Upper lobe of left lung (tissue), 6 donors: ENCODE measurements at regions not wholly inside any gene's neighbourhood (a gene's known extent, or its start where the extent isn't known, plus 50 kb on each side); places are given as distances from the start of the nearest gene placed in this dataset.
A peak's percentile ranks its signal among the peaks of the same experiment; 100 is the strongest.

ENCODE experiments used
- ATAC-seq, 2 donors: fragments of 200-7000 bp; cut with Tn5 transposase; one replicate each; pipeline ENCODE4 v1.9.1; 2022; ENCODE audit warnings: mild to moderate bottlenecking in 2 of 2, moderate library complexity in 2 of 2; ENCODE audit not compliant: low FRiP score in 2 of 2
- DNase-seq, 2 donors: peaks; one replicate each; pipeline ENCODE4 v3.0.0-alpha.2; 2019 to 2020
- H3K27ac ChIP-seq, 4 donors: fragments of 200-600 bp; sonication (generic); one replicate each; pipeline ENCODE4 v1.5.1; 2016 to 2019
- H3K27me3 ChIP-seq, 4 donors: fragments of 200-600 bp; sonication (generic); one replicate each; pipeline ENCODE4 v1.5.1; 2017 to 2019
- H3K36me3 ChIP-seq, 4 donors: fragments of 200-600 bp; sonication (generic); one replicate each; pipeline ENCODE4 v1.5.1; 2016 to 2019
- H3K4me1 ChIP-seq, 4 donors: fragments of 200-600 bp; sonication (generic); one replicate each; pipeline ENCODE4 v1.5.1; 2018 to 2019
- H3K4me3 ChIP-seq, 4 donors: fragments of 200-600 bp; sonication (generic); one replicate each; pipeline ENCODE4 v1.5.1; 2017 to 2019; ENCODE audit warnings: mild to moderate bottlenecking in 2 of 4, moderate library complexity in 1 of 4
- H3K9me3 ChIP-seq, 4 donors: fragments of 200-600 bp; sonication (generic); one replicate each; pipeline ENCODE4 v1.5.1; 2018 to 2019
- CTCF ChIP-seq, 6 experiments: fragments of 450-650 bp in 4 of 6; fragments of 200-600 bp in 2 of 6; sonication (generic) in 2 of 6; IDR thresholded peaks; one replicate each; pipeline ENCODE4 v1.5.1; 2016 to 2019; ENCODE audit warnings: antibody characterized with exemption in 6 of 6
- EP300 ChIP-seq, 4 donors: sonication (generic); formaldehyde crosslinking; IDR thresholded peaks; one replicate each; pipeline ENCODE4 v1.5.1; 2017; ENCODE audit warnings: antibody characterized with exemption in 4 of 4, control low read depth in 2 of 4
- POLR2A ChIP-seq, 4 donors: fragments of 450-650 bp; IDR thresholded peaks; one replicate each; pipeline ENCODE4 v1.5.1; 2016 to 2017; ENCODE audit warnings: antibody characterized with exemption in 4 of 4, mild to moderate bottlenecking in 2 of 4
- POLR2AphosphoS5 ChIP-seq, 2 donors: sonication (generic); formaldehyde crosslinking; IDR thresholded peaks; one replicate each; pipeline ENCODE4 v1.5.1; 2017; ENCODE audit warnings: antibody characterized with exemption in 2 of 2
- WGBS, 2 donors: methylation state at CpG; one replicate each; pipeline ENCODE4 v1.1.5; 2017 to 2018; 5-methylcytosine and 5-hydroxymethylcytosine counted together
- donor health status: DM: no; HTN: no; CAD: no; lungs with moderate emphysema.
- donor health status: DM: no; HTN: yes; CAD: no; lungs with severe emphysema.

GRCh38 chr2:5504756-5505155, 187.4 kb upstream of the SOX11 start:
- TF ChIP-seq POLR2AphosphoS5 (IDR thresholded peaks at IDR 0.05), result no peak
- TF ChIP-seq EP300 (IDR thresholded peaks at IDR 0.05), result no peak
- no peak for TF ChIP-seq POLR2A (IDR thresholded peaks at IDR 0.05)
- TF ChIP-seq CTCF (IDR thresholded peaks at IDR 0.05), result no peak
- ATAC-seq (no peak), DNase-seq (no peak)
- H3K4me3 ChIP-seq, result no peak overlapping the region
- no peaks in the 10 kb centered on the region for H3K27me3 ChIP-seq
- H3K27ac ChIP-seq, result no peak overlapping the region
- H3K4me1 ChIP-seq, result no peaks in the 10 kb centered on the region
- 78 to 87% methylated on average over 3 of the region's 3 CpGs for WGBS, 2 donors
- no peaks in the 10 kb centered on the region for H3K9me3 ChIP-seq
- H3K36me3 ChIP-seq, result no peaks in the 10 kb centered on the region

GRCh38 chr2:5507367-5507766, 184.8 kb upstream of the SOX11 start:
- Histone ChIP-seq H3K36me3 (no peaks in the 10 kb centered on the region), H3K4me3 (no peak overlapping the region), H3K27me3 (no peaks in the 10 kb centered on the region), H3K9me3 (no peaks in the 10 kb centered on the region), H3K27ac (no peak overlapping the region), H3K4me1 (no peaks in the 10 kb centered on the region)
- DNase-seq (no peak), ATAC-seq (no peak)
- WGBS, 2 donors, result 63 to 75% methylated on average over 10 of the region's 10 CpGs
- TF ChIP-seq POLR2AphosphoS5 (IDR thresholded peaks at IDR 0.05) (no peak), EP300 (IDR thresholded peaks at IDR 0.05) (no peak), POLR2A (IDR thresholded peaks at IDR 0.05) (no peak), CTCF (IDR thresholded peaks at IDR 0.05) (no peak)

- H3K9me3 ChIP-seq, result no peaks in the 10 kb centered on the region
- ATAC-seq (peak in 1 of 2 donors; percentile 6), DNase-seq (no peak)
- WGBS, 2 donors, result 95 to 97% methylated on average over 7 of the region's 7 CpGs
- H3K4me3 ChIP-seq, result no peak overlapping the region
- H3K4me1 ChIP-seq, result no peaks in the 10 kb centered on the region
- H3K36me3 ChIP-seq, result no peaks in the 10 kb centered on the region
- no peak for TF ChIP-seq EP300 (IDR thresholded peaks at IDR 0.05)
- TF ChIP-seq CTCF (IDR thresholded peaks at IDR 0.05), result no peak
- TF ChIP-seq POLR2AphosphoS5 (IDR thresholded peaks at IDR 0.05), result no peak
- H3K27ac ChIP-seq, result no peak overlapping the region
- no peaks in the 10 kb centered on the region for H3K27me3 ChIP-seq
These were observed 182.8 kb upstream of the SOX11 start for GRCh38 chr2:5509362-5509761.

- Histone ChIP-seq H3K4me1 (no peaks in the 10 kb centered on the region), H3K4me3 (no peak overlapping the region), H3K36me3 (no peaks in the 10 kb centered on the region), H3K27me3 (no peaks in the 10 kb centered on the region), H3K27ac (no peak overlapping the region), H3K9me3 (no peaks in the 10 kb centered on the region)
- TF ChIP-seq EP300 (IDR thresholded peaks at IDR 0.05) (no peak), POLR2AphosphoS5 (IDR thresholded peaks at IDR 0.05) (no peak), POLR2A (IDR thresholded peaks at IDR 0.05) (no peak), CTCF (IDR thresholded peaks at IDR 0.05) (no peak)
- WGBS, 2 donors, result 80 to 93% methylated on average over 4 of the region's 4 CpGs
- ATAC-seq (peak; percentile 11 to 41), DNase-seq (no peak)
These were observed 182.1 kb upstream of the SOX11 start for GRCh38 chr2:5510082-5510481.

GRCh38 chr2:5515693-5516092, 176.5 kb upstream of the SOX11 start:
- Histone ChIP-seq H3K9me3 (no peaks in the 10 kb centered on the region), H3K4me1 (no peaks in the 10 kb centered on the region), H3K4me3 (no peak overlapping the region), H3K36me3 (no peaks in the 10 kb centered on the region), H3K27ac (no peak overlapping the region), H3K27me3 (no peaks in the 10 kb centered on the region)
- DNase-seq, result no peak
- ATAC-seq, result no peak
- WGBS, 2 donors, result 66 to 71% methylated on average over 2 of the region's 2 CpGs
- TF ChIP-seq POLR2A (IDR thresholded peaks at IDR 0.05) (no peak), CTCF (IDR thresholded peaks at IDR 0.05) (no peak), EP300 (IDR thresholded peaks at IDR 0.05) (no peak), POLR2AphosphoS5 (IDR thresholded peaks at IDR 0.05) (no peak)
